NB4 (cell line): ENCODE measurements at regions not wholly inside any gene's neighbourhood (a gene's known extent, or its start where the extent isn't known, plus 50 kb on each side); places are given as distances from the start of the nearest gene placed in this dataset.

Source experiments
- DNase-seq: peaks from one replicate; pipeline ENCODE4 v3.0.0; 2010; ENCODE audit warnings: low read depth
- H3K4me3 ChIP-seq: one replicate; pipeline ENCODE4 v1.5.1; 2011; ENCODE audit warnings: mild to moderate bottlenecking, low read depth, low read length, moderate library complexity
- CTCF ChIP-seq: IDR thresholded peaks from one replicate; pipeline ENCODE4 v1.5.1; 2012; ENCODE audit warnings: low read depth, low read length
- MAX ChIP-seq: IDR thresholded peaks from 2 replicates; pipeline ENCODE4 v1.6.1; 2011; ENCODE audit warnings: low read depth, low read length
- MYC ChIP-seq: IDR thresholded peaks from 2 replicates; pipeline ENCODE4 v1.6.1; 2011; ENCODE audit warnings: low read depth, low read length
- POLR2A ChIP-seq: IDR thresholded peaks from 2 replicates; pipeline ENCODE4 v1.6.1; 2011; ENCODE audit warnings: mild to moderate bottlenecking; ENCODE audit not compliant: insufficient read length; ENCODE audit errors: extremely low read depth

DNA sequence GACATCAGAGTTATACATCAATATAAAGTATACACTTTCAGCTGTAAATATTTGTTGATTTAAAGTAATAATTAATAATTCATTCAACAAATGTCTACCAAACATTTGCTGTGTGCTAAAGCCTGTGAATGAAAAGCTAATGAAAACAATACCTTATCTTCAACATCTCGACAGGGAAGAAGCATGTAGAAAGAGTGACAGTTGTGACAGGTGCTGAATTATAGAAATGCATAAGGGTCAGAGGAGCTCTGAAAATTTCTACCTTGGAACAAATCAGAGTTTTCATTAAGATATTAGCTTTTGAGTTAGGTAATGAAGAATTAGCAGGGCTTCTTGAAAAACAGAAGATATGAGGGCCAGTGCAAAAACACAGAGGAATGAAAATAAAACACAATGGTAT, 739.2 kb downstream of the VGLL3 start:
- TF ChIP-seq POLR2A (no peak), CTCF (no peak), MAX (no peak), MYC (no peak)
- DNase-seq, result no peak
- H3K4me3 ChIP-seq, result no peak overlapping the region

GRCh38 chr3:86249833-86250232, 741.1 kb downstream of the VGLL3 start:
- DNase-seq, result no peak
- H3K4me3 ChIP-seq, result no peak overlapping the region
- TF ChIP-seq POLR2A (no peak), MYC (no peak), CTCF (no peak), MAX (no peak)

GRCh38 chr3:86245360-86245759, 745.6 kb downstream of the VGLL3 start:
- no peak for DNase-seq
- TF ChIP-seq CTCF, result no peak
- TF ChIP-seq MYC, result no peak
- TF ChIP-seq POLR2A, result no peak
- no peak for TF ChIP-seq MAX

DNA sequence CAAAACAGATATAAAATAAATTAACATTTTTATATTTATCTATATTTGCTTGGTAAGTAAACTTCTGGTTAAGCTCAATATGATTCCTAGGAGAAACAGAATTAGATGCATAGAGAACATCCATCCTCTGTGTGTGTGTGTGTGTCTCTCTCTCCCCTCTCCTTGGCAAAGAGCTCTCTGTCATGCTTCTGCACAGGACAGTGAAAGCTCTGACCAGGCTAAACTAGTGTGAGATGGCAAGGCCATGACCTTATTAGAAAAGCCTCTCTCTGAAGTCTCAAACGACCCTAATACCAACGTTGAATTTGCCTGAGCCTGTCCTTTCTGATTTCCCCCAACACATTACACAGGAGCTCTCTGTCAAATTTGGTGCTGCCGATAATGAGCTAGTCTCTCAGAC, 746.0 kb downstream of the VGLL3 start:
- DNase-seq, result no peak
- no peak overlapping the region for H3K4me3 ChIP-seq

More at GRCh38 chr3:86245360-86245759, 745.6 kb downstream of the VGLL3 start:
- no peak overlapping the region for H3K4me3 ChIP-seq

DNA sequence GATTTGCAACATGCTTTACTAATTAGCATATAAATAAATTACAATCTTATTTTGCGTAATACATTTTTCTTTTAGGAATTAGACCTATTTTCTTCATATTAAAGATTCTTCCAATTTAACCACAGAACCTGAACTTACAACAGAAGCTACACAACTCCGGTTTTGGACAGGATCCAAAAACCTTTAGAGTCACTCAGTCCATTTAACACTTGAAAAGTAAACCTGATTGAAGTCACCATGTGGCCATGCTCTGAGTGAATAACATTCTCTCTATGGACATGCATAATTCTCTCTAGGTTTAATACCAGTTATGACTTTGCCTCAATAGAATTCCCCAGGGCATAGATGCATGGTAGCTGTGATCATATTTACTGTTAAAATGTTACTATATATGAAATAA, 751.0 kb downstream of the VGLL3 start:
- TF ChIP-seq POLR2A (no peak), CTCF (no peak), MAX (no peak), MYC (no peak)
- no peak overlapping the region for H3K4me3 ChIP-seq
- DNase-seq, result no peak

More for the DNA sequence above, 746.0 kb downstream of the VGLL3 start:
- TF ChIP-seq MYC (no peak), MAX (no peak), CTCF (no peak), POLR2A (no peak)
